ENCODE measurements at regions not wholly inside any gene's neighbourhood (a gene's known extent, or its start where the extent isn't known, plus 50 kb on each side); places are given as distances from the start of the nearest gene placed in this dataset.

DNA sequence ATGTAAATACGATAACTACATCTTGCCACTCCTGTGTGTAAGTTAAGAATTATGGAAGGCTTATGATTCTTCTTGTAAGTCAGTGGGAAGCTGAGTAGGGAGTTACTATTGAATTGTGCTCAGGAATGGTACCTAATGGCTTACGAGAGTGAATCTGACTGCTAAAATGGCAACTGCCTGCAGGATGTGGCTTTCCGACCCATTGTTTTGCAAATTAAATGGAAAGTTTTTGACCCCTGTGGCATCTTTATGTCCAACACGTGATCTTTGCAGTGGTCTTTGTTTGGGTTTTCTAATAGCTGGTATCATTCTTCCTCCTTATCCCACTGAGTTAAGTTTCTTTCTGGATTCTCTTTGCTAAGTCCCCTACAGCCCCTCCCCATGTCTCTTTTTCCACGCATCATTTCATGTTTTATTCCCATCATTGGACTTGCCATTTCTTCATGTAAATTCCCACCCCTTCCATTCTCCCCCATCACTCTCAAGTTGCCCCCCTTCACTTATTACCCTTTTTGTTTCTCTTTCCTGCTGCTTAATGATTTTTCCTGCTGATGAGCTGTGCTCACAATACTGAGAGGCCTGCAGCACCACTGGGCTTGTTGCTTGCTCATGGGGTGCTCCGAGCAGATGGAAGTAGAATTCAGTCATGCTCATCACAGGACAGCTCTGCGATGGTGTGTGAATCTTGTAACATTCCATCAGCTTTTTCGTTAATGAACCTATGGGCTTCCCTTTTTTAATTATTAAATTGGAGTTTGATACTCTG is 428.2 kb upstream of the IL12A start:
- no peak for FAIRE-seq

DNA sequence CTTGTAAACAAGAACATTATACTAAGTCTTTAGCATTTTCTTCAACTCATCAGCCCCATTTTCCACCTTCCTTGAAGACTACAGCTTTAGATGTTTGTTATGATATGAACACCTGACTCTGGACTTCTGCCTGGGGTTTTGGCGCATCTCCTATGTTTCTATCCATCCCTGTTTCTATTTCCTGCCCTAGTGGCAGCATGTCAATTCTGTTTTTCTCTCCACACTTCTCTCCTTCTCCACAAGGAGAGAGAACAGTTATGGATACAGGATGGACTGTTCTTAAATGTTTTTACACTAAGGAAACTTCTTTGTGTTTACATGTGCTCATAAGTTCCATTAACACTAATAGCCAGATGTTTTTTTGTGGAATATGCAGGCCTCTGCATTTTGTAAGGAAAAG is 423.3 kb upstream of the IL12A start:
- no peak for FAIRE-seq

DNA sequence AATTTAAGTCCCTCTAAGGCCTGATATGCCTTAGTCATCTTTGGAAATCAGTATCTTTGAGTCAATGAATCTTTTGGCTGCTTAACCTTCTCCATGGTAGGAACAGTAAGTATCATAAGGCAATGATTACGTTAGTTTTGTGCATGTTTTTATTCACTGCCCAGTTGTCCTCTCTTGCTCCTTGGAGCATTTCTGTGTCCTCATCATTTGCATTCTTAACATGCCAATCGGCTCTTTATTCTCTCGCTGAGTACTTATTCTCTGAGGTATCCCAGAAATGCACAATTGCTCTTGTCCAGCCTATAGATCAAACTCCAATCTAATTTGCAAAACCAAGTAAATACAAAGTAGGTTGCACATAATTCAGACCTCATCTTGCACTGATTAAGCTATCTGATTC is 405.0 kb upstream of the IL12A start:
- no peak for FAIRE-seq

DNA sequence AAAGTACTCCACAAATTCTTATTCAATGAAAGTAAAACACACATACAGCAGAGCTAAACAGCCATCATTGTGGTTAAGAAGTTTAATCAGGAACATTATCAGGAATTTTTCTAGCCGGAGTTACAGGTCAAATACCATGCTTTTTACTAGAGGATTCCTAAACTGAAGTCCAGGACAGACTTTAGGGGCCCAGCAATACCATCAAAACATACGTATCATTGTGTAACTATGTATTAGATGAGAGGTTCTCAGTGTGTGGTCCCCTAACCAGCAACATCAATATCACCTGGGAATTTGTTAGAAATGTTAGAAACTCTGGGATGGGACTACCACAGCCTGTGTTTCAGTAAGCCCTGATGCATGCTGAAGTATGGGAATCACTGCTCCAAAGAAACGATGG is 404.2 kb upstream of the IL12A start:
- no peak for FAIRE-seq

DNA sequence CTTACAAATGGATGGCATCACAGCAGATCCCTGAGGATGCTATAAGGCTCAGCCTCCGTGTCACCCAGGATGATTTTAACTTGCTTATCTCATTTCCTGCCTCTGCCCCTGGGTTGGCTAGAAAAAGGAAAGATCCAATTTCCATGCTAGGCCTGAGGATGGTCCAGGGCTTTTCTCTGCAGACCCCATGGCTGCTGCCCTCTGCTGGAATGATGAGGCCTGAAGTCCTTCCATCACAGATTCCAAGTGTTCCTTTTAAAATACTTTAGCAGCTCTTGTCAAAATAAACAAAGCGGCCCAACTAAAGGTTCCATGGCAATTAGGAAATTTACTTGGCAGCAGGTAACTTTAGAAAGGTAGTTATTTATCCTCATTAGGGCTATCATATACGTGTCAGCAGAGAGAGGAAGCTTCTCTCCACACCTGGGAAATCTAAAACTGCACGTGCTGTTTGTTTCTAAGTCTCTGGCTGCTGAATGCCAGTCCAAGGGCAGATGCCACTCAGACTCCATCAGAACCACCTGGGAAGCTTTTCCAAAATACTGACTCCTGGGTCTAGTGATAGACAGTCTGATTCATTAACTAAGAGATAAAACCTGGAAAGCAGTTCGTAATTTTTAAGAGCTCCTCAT is 401.9 kb upstream of the IL12A start:
- FAIRE-seq, result no peak

DNA sequence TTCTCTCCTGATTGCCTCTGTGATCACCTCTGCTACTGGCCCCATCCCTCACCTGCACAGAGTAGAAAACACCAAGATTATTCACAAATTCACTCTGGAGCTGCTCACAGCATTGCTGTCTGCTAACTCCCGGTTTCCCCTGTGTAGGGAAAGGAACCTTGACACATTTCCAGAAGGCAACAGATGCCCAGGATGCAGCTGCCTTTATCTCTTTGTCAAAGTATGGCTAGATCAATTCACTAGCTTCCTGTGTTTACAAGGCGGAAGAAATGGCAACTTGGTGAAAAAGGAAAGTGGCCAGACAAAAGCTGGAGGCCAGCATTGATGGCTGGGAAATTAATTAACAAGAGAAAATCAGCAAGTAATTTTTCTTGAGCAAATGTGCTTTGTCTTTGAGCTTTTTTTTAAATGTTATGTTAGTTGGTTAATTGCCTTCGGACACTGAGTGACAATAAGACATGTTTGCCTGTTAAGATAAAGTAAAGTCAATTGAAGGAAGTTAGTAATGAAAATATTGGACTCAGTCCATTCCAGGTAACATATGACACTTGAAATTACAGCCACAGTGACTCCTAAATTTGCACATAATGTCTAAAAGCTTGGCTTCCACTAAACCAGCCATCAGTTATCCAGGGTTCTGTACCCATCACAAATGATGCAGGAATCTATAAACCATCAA is 394.6 kb upstream of the IL12A start:
- FAIRE-seq, result no peak

DNA sequence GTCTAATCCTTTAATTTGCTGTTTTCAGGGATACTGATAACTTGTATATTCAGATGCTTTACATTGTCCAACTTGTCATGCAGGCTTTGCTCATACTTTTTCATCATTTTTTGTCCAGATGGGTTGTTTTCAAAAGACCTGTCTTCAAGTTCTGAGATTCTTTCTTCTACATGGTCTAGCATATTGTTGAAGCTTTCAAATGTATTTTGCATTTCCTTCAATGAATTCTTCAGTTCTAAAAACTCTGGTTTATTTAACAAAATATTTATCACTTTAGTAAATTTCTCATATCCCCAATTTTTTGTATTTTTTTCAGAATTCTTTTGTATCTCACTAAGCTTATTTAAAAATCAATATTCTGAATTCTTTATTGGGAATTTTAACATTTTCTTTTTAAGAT is 388.3 kb upstream of the IL12A start:
- no peak for FAIRE-seq

DNA sequence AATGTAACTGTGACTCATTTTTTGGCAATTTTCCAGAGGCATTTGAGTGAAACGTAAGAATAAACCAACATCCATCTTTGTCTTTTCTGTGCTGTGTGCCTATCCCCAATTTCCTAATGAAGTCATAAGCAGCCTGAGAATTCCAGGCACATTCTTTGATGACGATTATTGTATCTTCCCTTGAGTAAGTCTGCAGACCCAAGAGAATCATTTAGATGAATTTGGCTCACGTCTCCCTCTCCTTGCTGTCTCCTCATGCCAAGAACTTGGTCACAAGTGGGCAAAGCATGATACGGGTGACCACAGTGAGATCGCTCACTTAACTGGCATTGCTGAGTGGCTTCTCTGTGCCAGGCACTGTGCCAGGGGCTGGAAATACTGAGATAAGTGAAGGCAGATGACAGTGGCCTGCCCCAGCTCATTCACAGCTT is 384.5 kb upstream of the IL12A start:
- no peak for FAIRE-seq

DNA sequence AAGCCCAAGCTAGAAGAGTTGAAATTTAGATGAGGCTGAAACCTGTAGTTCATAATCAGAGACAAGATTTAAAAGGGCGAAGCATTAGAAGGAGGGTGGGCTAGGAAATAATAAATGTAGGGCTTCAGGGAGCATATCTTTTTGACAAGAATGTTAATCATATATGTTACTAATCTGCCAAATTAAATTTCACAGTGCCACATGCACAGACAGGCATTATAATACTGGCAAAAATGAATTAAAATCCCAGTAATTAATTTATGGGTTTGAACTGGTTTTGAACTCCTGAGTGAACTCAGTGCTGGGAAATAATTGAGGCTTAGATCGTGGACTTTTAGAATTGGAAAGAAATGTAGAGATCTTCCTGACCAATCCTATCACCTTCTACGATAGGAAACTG is 383.5 kb upstream of the IL12A start:
- no peak for FAIRE-seq

DNA sequence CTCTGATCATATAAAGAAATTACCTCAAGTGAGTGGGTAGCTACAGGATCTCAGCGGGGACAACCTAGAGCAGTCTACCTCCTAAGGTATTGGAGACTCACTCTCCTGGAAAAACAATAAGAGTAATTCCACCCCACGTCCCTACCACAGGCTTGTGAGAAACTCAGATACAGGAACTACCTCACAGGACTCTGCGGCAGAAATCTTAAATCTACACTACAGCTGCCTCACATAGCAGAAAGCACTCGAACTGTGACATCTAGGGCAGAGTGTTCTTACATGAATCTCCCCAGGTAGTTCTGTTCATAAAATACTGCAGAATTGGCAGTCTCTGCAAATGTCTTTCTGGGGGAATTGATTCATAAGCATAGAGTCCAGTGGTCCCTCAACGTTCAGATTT is 382.9 kb upstream of the IL12A start:
- FAIRE-seq, result no peak

DNA sequence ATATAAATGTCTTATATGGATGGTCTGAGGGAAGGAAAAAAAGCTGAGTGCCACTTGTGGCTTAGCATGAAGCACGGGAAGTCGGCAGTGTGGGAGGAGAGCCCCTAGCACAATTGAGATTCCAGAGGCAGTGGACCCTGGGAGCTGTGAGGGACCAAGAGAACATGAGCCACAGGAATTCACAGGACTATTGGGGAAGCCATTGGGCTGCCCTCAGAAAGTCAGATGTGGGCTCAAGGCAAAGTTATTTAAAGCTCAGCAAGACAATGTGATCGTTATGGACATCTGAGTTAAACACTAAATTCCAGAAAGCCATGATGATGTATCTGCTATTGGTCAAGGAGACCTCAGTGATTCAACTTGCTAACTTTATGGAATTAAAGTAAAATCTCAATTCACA is 380.8 kb upstream of the IL12A start:
- FAIRE-seq, result no peak

DNA sequence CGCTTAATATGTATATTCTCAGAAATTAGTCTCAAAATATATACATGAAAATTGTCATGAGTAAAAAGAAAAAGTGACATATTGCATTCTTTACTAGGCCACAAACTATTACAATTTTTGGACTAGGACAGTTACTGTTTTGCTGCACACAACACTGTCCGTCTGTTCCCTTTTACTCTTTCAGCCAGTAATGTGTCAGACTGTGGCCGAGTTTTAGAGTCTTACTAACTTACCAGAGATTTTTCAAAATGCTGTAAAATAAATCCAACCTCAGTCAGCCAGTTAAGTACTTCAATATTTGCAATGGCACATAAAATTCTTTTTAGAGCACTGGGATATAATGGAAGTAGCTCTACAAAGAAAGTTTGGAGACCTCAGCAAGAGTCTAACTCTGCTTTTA is 380.3 kb upstream of the IL12A start:
- FAIRE-seq, result no peak

DNA sequence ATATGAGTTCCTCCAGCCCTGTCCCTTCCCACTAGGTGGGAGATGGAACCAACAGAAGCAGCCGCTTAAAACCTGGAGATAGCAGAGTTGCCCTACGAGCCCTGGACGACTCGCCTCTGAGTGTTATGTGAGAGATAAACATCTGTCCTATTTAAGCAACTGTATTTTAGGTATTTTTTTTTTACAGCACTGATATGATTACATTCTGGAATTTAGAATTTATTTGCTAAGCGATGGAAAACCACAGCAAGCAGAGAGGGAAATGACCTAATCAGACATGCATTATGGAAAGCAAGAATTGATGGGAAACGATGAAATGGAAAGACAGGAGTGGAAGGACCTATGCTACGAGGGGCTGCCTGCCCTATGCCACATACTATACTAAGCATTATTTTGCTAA is 379.0 kb upstream of the IL12A start:
- FAIRE-seq, result no peak

DNA sequence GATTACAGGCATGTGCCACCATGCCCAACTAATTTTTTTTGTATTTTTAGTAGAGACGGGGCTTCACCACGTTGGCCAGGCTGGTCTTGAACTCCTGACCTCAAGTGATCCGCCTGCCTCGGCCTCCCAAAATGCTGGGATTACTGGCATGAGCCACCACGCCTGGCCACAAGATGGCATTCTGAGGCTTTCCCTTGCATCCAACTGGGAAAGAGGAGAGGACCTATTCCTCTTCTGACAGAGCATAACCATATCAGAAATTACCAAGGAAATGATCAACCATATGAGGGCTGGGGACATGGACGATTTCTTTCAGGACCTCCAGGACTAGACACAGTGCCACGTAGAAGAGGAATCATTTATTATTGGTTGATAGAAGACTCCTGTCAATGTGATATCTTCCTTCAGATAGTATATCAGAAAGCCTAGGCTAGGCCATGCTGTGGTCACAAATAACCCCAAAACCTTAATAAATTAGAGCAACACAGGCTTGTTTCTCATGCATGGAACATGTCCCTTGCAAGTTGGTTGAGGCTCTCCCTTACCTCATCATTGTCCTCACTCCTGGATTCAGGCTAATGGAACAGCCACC is 372.3 kb upstream of the IL12A start:
- no peak for FAIRE-seq

DNA sequence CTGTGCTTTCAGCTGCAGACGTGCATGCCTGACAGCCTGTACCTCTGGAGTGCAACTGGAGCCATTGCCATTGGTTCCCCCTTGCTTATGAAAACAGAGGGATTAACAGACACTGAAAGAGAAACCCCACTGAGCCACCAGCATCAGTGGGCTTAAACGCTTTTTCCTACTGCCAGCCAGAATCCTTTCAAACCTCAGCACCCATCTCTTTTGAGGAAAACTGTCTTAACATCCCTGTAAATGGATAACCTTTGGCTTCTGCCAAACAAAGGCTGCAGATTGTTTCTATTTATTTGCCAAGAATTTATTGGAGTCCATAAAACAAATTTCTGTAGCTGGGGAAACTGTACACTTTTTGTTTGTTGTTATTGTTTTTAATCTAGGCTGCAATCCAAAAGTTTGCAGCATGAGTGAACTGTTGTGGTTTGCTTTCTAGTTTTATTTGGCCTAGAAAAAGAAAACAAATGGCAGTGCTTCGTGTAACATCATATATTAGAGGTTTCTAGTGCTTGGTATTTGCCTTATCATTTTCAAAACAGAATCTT is 369.2 kb upstream of the IL12A start:
- no peak for FAIRE-seq

DNA sequence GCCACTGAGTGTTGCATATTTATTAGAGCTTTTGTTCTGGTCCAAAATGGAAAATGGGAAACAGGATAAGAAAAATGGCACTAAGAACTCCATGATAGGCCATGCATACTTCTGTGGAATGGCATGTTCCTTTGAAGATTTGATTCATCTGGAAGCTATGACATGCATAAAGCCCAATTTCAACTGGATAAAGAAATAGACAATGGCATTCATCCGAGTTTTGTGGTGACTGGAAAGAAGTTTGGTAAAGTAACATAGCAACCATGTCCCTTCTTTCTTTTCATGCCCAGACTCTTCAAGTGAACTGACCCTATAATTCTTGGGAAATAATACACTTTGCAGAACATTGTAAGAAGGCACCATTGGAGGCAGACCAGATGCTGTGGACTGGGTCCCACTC is 368.4 kb upstream of the IL12A start:
- no peak for FAIRE-seq

DNA sequence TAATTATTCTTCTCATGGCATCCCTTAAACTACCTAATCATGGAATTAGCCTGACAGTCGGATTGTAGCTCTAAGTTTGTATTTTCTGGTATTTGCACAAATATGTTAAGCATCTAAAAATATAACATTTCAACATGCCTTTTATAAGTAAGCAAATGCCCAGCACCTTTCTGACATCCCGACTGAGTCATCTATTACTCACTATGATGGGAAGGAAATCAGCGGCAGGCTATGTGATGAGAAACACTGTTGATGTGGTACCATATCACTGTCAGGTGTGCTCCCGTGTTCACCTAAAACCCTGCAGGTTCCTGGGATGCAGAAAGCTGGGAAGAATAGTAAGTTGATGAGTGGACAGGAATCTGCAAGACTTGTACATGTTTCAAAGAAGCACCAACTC is 367.8 kb upstream of the IL12A start:
- no peak for FAIRE-seq

DNA sequence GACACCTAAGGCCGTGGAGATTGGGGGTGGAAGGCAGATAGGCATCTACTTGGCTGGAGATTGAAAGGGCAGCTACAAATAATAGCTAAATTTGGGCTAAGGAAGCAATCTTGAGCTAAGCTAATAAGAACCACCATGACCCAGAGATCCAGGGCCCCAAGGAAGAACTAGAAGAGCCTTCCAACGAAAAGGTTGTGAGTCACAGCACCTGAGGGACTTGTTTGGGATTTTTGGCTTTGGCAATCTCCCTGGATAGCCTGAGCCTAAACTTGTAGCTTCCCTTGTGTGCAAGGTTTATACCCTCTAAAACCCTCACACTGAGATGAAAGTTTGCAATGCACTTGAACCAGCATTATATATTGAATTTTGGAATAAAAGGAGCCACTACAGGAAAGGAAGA is 364.0 kb upstream of the IL12A start:
- no peak for FAIRE-seq

DNA sequence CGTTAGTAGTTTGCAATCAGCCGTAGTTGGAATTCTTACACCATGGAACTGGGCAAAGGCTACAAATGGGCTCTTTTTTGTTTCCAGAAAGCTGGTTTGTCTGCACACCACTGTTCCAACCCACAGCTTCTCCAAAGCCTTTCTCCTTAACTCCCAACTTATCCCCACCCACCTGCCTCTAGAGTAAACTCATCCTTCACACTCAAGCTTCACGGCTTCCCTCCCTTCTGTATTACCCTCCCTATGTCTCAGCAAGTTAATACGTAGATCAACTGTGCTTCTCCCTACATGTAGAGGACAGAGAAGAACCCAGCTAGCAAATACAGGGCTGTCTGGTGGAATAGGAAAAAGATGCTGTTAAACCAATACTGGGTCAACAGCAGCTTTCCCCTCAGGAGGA is 363.0 kb upstream of the IL12A start:
- no peak for FAIRE-seq

DNA sequence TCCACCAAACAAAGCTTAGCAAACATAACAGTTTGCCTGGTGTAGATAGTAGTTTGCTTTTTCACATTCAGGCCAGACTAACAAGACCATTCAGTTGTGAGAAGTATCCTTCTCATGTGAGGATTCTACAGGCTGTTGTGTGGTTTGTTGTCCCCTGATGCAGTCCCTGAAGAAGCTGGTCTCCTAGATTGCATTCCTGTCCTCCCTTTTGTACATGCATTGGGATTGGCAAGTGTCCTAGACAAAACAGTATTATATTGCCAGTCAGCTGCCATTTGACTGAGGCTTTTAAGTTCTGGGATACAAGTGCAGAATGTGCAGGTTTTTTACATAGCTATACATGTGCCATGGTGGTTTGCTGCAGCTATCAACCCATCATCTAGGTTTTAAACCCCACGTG is 362.0 kb upstream of the IL12A start:
- no peak for FAIRE-seq

DNA sequence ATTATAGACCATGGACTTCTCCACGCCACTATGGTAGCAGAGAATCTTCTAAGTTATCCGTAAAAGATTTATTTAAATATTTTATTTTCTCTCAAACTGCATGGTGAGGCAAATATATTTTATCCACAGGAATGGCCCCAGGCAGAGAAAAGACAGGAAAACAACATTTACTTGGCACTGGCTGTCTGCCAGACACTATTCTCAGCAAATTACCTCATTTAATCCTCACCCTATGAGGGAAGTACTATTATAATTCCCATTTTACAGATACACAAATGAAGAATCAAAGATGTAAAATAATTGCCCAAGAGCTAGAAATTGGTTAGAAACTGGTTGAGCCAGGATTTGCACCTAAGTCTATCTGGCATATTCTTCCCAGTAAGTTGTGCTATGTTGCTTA is 361.4 kb upstream of the IL12A start:
- FAIRE-seq, result no peak

DNA sequence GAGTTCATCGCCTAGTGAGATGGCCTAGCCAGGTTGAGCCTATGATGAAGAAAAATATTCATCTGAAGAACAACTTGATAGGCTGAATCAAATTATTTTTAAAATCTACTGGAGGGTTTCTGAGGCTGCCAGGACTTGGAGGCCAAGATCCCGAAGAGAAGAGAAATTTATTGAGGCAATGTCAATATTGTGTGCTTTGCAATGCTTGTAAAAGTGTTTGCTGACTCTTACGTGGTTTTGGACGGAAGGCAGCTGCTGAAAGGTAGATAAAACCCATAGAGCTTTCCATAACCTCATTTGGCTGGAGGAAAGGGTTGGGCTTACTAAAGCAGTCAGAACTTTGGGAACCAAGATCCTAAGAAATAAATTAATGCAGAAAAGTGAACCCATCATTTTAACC is 361.0 kb upstream of the IL12A start:
- no peak for FAIRE-seq

DNA sequence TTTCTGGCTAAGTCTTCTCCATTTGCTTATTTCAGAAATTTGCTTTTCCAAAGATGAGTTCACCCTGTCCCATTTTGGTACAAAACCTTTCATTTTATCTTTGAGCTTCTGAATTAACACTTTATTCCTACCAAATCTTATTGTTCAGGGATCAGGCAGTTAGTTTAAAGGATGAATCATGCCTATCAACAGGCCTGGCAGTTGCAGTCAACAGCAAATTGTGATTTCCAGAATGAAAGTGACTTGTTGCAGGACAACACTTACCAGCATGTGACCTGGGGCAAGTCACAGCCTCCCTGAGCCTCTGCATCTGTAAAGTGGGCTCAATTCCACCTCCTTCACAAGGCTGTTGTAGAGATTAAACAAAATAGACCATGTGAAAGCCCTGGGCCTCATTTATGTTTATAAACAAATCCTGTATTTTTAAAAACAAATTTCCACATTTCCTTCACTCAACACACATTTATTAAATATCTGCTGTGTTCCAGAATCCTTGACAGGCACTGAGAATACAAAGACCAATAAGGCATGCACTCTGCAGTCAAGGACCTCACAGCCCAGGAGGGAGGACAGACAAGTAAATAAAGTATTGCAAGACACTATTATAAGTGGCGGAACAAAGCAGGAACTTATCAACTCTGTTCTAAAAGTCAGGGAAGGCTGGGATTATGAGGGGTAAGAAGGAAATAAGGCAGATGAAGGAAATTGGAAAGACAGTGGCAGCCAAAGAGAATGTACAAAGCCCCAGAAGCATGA is 359.1 kb upstream of the IL12A start:
- FAIRE-seq, result no peak
